ENCODE measurements at regions not wholly inside any gene's neighbourhood (a gene's known extent, or its start where the extent isn't known, plus 50 kb on each side); places are given as distances from the start of the nearest gene placed in this dataset.

- no peak for TF ChIP-seq MAFK (IDR thresholded peaks at IDR 0.05; ENCODE audit: low read depth, low read length)
- TF ChIP-seq POLR2AphosphoS5 (IDR thresholded peaks at IDR 0.05; ENCODE audit: low read depth, low read length), result no peak
- TF ChIP-seq CTCF (IDR thresholded peaks at IDR 0.05; ENCODE audit: control extremely low read depth in 1 of 3, insufficient read depth in 1 of 3, low read depth in 1 of 3, low read length in 3 of 3), result no peak
Measured at GRCh38 chr3:170773682-170774425, 96.1 kb downstream of the RPL22L1 start.
